AG20443 (cell line): ENCODE measurements at regions not wholly inside any gene's neighbourhood (a gene's known extent, or its start where the extent isn't known, plus 50 kb on each side); places are given as distances from the start of the nearest gene placed in this dataset.

Experiments used
- DNase-seq: peaks from one replicate; pipeline ENCODE4 v3.0.0; 2012; ENCODE audit warnings: low spot score, mixed read lengths

DNA sequence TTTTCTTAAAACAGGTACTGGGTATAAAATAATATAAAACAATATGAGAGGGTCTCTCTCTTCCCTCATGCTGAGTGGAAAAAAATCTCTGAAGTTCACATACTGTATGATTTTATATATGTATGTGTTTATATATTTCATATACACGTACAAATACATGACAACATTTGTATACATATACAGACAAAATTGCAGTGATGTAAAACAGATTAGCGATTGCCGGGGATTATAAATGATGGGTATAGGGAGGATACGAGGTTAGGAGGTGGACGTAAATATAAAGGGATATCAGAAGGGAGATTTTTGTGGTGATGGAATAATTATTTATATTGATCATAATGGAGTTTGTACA is 194.8 kb upstream of the PRSS16 start:
- no peak for DNase-seq

DNA sequence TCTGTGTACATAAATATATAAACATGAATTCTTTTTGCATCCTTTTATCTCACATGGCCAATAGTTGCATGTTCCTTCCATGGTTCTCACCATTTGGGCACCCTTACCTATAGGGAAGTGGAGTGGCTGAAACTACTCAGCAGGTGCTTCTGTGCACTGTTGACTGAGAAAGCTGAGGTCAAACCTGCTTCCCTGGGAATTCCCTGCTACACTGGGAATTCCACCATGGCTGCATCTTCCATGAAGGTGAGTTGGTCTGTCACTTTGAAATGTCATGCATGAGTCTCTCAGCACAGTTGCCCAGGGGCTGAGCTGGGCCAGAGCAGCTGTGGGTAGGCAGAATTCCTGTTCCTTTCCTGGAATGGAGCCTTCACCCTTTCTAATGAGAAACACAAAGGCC is 193.8 kb upstream of the PRSS16 start:
- DNase-seq = no peak

DNA sequence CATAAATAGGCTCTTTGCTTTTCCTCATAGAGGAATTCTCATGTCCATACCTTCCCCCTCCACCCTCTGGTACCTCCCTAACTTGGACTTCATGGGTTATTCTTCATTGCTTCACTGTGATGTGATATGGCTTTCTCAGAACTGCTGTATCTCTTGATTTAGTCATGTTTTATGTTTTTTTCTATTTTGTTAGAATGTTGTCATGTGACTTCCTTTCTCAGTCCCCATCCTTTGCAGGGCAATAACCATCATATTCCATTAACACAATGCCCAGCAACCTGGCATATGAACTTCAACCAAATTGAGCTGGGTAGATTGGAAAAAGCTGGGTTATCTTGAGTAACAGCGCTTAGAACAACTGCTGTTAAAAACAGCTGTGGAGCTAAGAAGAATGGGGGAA is 190.9 kb upstream of the PRSS16 start:
- no peak for DNase-seq

DNA sequence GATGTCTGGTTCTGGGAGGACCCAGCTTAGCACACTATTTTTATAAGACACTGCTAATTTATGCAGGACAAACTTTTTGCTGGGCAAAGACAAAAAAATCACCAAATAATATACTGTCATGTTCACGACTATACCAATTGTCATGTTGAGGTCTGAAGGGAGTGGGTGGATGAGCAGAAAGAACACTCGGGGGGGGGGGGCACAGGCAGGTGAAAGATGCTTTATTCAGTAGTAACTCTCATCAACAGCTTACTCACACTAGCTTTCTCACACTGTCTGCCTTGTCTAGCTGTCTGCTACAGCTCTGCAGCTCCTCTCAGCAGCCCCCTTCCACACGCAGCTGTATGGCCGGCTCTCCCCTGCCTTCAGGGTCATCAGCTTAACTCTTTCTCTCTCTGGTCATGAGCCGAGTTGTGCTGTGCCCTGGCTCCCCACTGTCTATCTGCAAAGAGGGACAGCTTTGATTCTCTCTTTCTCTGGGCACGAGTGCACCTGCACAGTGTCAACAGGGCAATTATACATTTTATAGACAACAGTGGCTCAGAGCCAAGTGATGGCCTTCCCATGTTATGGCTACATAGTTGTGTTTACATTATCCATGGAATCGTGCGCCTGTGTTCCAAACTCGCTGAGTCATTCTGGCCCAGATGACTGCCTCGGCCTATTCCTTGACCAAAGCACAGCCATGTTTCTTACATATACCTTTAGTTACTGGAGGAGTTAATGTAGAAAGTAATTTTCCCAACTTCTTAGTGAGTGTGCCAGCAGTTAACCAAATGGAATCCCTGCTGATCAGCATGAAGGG is 187.7 kb upstream of the PRSS16 start:
- no peak for DNase-seq

DNA sequence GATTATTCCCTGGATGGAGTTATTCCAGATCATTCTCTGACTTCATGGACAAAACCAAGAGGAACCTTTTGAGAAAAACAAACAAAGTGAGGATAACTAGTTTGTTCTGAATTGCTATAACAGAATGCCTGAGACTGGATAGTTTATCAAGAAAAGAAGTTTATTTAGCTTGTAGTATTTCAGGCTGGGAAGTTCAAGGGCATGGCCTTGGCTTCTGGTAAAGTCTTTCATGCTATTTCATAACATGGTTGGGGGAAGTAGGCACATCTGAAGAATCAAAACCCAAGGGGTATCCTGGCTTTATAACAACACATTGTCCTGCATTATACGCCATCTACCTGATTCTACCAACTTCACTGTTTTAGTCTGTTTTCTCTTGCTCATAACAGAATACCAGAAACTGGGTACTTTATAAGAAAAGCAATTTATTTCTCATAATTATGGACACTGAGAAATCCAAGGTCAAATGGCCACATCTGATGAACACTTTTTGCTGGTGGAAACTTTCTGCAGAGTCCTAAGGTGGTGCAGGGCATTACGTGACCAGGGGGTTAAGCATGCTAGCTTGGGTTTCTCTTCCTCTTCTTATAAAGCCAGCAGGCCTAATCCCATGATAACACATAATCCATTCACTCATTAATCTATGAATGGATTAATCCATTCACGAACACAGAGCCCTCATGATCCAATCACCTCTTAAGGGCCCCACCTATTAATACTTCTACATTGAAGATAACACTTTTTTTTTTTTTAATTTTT is 186.1 kb upstream of the PRSS16 start:
- DNase-seq = no peak

DNA sequence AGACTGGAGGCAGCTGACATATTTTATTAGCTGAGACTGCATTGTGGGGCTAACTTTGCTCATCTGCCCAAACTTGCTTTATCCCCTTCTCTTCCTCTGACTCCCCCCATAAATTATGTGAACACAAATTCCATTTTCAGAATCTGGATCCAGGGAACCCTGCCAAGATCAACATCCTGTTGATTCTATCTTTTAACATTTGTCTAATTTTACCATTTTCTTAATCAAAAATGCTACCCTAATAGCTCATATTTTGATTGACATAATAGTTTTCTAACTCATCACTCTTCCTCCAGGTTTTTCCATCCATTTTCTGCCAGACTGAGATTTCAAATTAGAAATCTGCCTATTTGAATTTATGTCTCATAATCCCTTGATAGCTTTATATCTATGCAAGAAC is 184.7 kb upstream of the PRSS16 start:
- no peak for DNase-seq

DNA sequence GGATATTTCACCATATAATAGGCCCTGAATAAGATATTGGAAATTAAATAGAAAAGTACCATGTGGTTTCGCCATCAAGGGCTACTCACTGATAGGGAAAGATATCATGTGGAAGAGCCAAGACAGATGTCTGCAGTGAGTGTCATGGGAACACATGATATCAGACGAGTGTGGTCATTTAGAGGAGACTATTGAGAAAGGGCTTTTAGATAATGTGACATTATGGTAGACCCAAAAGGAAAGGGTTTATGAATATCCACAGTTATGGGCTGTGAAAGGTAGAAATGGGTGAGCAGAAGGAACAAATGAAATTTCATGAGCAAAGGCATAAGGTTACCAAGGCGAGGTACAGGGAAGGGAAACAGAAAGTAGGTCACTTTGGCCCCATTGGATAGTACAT is 182.3 kb upstream of the PRSS16 start:
- no peak for DNase-seq

DNA sequence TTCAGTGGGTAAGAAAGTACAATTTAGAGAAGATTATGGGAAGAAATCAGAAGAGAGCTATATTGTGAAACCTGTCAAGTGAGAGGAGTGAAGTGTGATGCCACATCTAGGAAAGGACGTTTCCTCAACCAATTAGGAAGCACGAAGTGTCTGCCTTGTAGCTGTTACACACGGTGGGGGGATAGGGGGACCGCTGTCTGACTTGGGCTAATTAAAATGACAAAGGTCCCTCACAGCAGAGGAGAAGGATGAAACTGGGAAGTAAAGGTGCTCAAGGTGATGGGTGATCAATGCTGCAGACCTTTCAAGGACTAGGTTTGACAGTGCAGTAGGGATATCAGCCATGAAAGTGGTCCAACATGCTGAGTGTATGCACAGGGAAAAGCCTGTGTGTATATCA is 181.1 kb upstream of the PRSS16 start:
- no peak for DNase-seq

DNA sequence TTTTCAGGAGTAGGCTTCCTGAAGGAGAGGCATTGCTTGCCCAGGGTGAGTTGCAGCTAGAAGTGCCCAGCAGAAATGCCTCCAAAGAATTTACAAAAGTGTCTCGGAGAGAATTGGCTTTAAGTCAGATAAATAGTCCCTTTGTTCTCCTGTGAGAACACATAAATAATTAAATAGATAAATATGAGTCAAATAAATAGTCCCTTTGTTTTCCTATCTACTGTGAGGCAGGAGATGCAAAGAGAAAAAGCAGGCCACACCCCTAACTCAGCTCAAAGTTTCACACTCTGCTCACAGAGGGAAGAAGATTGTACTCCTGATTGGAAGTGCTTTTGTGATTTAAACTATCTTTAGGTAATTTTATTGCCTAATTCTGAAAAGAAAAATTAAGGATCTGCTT is 180.7 kb upstream of the PRSS16 start:
- DNase-seq = no peak

DNA sequence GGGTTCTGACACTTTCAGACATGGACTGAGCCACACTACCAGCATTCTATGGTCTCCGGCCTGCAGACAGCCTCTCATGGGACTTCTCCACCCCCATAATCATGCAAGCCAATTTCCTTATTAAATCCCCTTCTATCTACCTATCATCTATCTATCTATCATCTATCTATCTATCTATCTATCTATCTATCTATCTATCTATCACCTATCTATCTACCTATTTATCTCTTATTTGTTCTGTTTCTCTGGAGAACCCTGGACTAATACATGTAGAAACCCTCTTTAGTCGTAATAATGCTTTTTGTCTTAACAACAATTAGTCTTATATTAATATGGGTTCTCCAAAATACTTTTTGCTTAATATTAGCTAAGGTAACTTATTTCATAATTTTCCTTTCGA is 174.1 kb upstream of the PRSS16 start:
- DNase-seq = no peak

DNA sequence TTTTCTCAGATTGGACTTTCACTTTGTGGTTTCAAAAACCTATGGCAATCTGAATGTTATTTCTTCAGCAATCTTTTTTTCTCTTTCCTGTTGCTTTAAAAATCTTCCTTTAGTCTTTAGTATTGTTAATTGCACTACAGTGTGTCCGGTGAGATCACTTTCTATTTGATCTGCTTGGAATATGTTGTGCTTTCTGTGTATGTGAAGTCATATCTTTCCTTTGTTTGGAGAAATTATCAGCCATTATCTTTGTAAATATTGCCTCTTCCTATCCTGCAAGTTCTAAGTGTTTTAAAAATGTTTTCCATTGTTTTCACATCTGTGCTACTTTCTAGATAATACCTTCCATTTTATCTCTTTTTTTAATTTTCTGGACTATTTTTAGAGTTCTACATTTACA is 171.4 kb upstream of the PRSS16 start:
- no peak for DNase-seq

DNA sequence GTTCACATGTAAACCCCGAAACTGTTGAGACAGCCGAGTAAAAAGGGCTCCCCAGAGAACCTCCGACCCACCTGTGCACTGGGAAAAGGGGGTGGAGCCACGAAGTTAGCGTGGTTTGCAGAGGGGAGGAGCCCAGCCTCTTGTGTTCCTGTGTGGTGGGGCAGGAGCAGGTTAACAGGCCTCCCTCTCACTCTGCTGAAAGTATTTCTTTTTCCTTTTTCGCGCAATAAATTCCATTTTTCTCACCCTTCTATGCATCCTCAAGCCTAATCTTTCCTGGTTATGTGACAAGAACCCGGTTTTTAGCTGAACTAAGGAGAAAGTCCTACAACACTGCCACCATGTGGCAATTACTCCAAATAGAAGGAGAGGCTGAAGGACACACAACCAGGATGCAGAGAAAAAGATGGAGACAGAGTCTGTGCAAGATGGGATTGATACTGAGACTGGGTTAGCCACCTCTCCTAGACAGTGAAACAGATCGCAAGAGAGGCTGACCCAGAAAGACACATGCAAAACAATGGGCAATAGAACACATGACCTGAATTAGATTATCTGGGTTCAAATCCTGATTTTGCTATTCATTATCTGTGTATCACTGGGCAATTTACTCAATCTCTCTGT is 168.7 kb upstream of the PRSS16 start:
- peak; percentile 57 for DNase-seq

DNA sequence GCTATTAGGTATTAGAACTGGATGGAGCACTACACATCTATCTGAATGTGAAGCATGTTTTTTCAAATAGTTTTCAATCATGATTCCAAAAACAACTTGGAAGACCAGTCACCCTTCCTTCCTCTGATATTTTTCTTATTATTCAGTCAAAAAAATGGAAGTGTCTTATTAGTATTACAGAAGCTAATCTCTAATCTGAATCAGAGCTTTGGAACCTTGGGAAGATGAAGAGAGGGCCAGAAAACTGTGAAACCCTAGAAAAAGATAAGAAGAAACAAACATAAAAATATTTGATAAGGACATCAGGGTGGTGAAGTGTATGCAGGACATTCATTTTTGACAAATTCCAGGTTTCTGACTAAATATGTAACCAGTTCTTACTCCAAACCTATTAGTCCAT is 166.3 kb upstream of the PRSS16 start:
- DNase-seq = no peak

DNA sequence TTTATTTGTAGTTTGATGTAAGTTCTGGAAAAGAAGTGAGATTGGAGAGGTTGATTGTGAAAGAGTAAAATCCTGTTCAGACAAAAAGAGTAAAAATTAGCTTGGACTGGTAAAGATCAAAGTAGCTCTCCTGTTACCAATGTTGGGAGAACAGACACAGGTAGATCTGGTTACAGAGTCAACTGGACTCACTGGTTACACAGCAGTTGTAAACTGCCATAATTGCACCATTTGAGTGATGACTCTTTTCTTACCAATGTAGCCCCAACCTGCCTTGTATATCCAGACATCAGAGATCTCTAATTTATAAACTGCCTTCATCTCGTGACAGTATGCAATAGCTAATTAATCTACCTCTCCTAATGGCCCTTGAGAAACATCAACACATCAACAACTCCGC is 165.6 kb upstream of the PRSS16 start:
- no peak for DNase-seq

DNA sequence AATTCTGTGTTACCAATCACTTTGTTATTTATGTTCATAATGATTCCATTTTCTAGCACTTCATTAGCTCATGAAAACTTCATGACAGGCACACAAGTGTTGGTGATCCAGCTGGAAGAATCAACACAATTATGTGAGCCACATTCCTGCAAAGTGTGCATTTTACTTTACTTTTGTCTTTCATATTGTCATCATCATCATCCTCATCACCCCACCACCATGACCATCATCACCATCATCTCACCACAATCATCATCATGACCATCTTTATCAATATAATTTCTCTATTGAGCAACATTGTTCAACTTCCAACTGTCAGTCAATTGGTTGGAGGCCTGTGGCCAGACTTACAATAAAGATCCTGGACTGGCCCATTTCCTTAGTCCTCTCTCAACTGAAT is 159.4 kb upstream of the PRSS16 start:
- DNase-seq = no peak

DNA sequence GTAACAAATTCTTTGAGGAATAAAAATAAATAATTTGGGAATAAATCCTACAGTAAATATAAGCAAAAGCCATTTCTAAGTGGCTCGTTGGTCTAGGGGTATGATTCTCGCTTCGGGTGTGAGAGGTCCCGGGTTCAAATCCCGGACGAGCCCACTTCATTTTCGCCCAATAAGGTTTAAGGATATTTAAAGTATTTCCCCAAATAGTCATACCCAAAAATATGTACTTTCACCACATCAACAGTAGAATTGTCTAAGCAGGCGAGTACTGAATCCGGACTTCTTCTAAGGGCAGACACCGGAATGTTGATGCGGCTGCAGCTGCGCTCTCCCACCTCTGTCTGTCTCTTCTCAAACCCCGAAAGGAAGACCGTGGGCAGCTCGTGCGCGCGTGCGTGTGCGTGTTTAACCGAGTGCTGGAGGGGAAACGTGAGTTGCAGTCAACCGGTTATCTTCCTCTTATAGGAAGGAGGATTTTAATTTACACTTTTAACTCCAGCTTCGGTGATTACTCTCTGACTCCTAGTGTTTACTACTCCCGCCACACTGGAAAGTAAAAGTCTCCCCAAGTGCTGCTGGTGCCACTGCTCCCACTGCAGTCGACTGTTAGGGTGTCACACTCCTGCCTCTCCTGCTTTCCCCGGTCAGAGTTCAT is 155.7 kb upstream of the PRSS16 start:
- DNase-seq = peak; percentile 81

DNA sequence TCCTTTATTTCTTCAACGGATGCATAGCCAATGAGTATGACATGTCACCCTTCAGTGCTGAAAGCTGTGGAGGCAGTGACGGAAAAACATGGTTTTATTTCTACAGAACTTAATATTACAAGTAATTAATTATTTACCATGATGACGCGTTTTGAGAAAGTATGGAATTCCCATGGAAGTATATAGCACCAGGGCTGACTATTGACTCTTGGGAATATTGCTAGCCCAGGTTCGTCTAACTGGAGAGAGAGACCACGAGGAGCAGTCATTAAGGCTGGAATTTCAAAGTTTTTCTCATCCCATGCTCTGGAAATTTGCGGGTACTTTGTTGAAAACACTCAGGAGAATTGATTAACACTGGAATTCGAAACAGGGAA is 155.2 kb upstream of the PRSS16 start:
- DNase-seq = no peak

DNA sequence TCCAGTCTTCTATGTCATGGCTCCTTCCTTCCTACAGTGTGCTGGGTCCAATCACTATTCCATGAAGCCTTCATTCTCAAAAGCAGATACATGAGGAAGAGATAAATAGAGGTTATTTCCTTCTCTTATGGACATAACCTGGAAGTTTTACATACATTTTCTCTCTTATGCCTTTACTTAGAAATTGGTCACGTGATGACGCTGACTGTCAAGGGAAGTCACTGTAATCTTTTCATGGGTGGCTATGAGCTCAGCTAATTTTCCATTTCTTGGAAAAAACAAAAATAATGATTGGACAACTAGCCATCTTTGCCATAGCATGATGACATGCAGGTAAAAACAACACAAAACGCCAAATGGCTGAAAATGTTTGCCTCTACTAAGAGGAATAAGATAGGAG is 151.6 kb upstream of the PRSS16 start:
- no peak for DNase-seq

DNA sequence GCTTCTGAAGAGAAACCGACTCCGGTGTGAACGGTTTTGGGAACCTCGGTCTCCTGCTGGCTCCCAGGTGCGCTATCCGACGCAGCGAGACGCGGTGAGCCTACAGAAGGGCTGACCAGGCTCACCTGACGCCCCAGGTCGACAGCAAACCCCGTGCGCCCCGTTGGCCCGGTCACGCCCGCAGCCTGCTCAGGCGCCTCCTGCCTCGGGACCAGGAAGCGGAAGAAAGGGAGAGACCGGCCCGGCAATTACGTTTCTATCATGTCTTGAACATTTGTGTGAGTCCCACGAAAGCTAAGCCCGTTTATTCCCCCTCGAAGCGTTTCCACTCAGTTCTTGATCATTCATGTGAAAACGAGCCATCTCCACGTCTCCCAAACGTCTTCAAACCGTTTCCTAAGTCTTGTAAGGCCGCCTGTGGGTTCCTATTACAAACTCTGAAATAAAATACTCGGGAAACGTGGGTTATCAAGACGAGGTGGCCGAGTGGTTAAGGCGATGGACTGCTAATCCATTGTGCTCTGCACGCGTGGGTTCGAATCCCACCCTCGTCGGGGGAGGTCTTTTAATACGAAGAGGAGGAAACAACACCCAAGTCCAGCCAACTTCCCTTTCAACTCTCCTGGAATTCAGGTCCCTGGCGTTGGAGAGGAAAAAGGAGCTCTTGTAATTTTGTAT is 150.5 kb upstream of the PRSS16 start:
- peak; percentile 58 for DNase-seq

DNA sequence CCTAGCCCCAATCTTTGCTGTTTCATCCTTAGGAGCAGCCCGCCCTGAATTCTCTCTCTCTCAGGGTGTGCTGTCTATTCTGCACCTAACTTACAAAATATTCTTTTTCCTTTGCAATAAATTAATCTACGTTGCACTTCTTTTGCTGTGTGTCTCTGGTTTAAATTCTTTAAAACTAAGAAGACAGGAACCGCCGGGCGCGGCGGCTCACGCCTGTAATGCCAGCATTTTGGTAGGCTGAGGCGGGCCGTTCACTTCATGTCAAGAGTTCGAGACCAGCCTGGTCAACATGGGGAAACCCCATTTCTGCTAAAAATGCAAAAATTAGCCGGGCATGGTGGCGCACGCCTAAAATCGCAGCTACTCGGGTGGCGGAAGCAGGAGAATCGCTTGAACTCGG is 148.5 kb upstream of the PRSS16 start:
- no peak for DNase-seq

DNA sequence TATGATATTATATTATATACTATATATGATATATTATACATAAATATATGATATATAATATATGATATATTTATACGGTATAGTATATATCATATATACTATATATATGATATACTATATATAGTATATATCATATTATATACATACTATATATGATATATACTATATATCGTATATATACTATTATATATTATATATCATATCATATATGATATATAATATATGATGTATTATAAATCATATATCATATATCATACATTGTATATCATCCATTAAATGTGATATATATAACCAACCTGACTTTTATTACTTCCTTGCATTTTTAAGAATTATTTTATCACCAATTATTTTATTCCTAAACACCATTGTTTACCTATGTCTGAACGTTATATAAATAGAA is 146.6 kb upstream of the PRSS16 start:
- no peak for DNase-seq

DNA sequence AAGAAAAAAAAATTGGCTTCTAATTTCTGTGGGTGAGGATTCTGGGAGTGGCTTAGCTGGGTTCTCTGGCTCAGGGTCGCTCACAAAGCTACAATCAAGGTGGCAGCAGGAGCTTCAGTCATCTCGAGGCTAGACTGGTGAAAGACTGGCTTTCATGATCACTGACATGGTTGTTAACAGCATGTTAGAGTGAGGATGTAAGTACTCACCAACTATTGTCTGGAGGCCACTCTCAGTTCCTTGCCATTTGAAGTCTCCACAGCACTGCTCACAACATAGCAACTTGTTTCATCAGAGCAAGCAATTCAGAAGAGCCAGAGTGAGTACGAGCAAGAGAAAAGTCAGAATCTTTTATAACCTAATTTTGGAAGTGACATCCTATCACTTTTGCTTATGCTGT is 145.7 kb upstream of the PRSS16 start:
- no peak for DNase-seq
